ENCODE measurements at regions not wholly inside any gene's neighbourhood (a gene's known extent, or its start where the extent isn't known, plus 50 kb on each side); places are given as distances from the start of the nearest gene placed in this dataset.
"Not testable (repeated sequence)": the region's sequence is repeated elsewhere in the genome, so short reads cannot be mapped to it uniquely, and the experiment has no call there.

- H3K36me3 ChIP-seq (ENCODE audit: control insufficient read depth in 1 of 2, insufficient read depth in 2 of 2, low read length in 1 of 2); intact Hi-C loops (cut with DNase I); DNase-seq; H3K4me3 ChIP-seq (ENCODE audit: low read length in 2 of 2); H3K4me1 ChIP-seq (ENCODE audit: control insufficient read depth in 1 of 2, insufficient read depth in 2 of 2, low read length in 2 of 2); H3K27me3 ChIP-seq (ENCODE audit: control insufficient read depth in 1 of 2, insufficient read depth in 2 of 2, low read length in 1 of 2); H3K27ac ChIP-seq (ENCODE audit: low read depth in 1 of 2, low read length in 2 of 2); ATAC-seq (ENCODE audit: low FRiP score); H3K9me3 ChIP-seq (ENCODE audit: control insufficient read depth, low read length): not testable (repeated sequence)
- WGBS, 2 donors = 90 to 91% methylated on average over 24 of the region's 24 CpGs
Measured at GRCh38 chr5:108442063-108442651, 60.3 kb upstream of the FBXL17 start.

GRCh38 chr5:108437425-108437824, 55.5 kb upstream of the FBXL17 start:
- DNase-seq (no peak), ATAC-seq (ENCODE audit: low FRiP score) (no peak)
- H3K9me3 ChIP-seq (ENCODE audit: control insufficient read depth, low read length) = peaks cover 1% of the 10 kb centered on the region
- no peaks in the 10 kb centered on the region for H3K4me1 ChIP-seq (ENCODE audit: control insufficient read depth in 1 of 2, insufficient read depth in 2 of 2, low read length in 2 of 2)
- H3K27ac ChIP-seq (ENCODE audit: low read depth in 1 of 2, low read length in 2 of 2) = no peak overlapping the region
- no peaks in the 10 kb centered on the region for H3K27me3 ChIP-seq (ENCODE audit: control insufficient read depth in 1 of 2, insufficient read depth in 2 of 2, low read length in 1 of 2)
- intact Hi-C loops (cut with DNase I) = no loop called here
- 75 to 94% methylated on average over 1 of the region's 1 CpG for WGBS, 2 donors
- no peak overlapping the region for H3K4me3 ChIP-seq (ENCODE audit: low read length in 2 of 2)
- H3K36me3 ChIP-seq (ENCODE audit: control insufficient read depth in 1 of 2, insufficient read depth in 2 of 2, low read length in 1 of 2) = no peaks in the 10 kb centered on the region

GRCh38 chr5:108436696-108437095, 54.8 kb upstream of the FBXL17 start:
- Histone ChIP-seq H3K27me3 (ENCODE audit: control insufficient read depth in 1 of 2, insufficient read depth in 2 of 2, low read length in 1 of 2) (no peaks in the 10 kb centered on the region), H3K4me3 (ENCODE audit: low read length in 2 of 2) (no peak overlapping the region), H3K9me3 (ENCODE audit: control insufficient read depth, low read length) (peaks cover 1% of the 10 kb centered on the region), H3K36me3 (ENCODE audit: control insufficient read depth in 1 of 2, insufficient read depth in 2 of 2, low read length in 1 of 2) (no peaks in the 10 kb centered on the region), H3K27ac (ENCODE audit: low read depth in 1 of 2, low read length in 2 of 2) (no peak overlapping the region), H3K4me1 (ENCODE audit: control insufficient read depth in 1 of 2, insufficient read depth in 2 of 2, low read length in 2 of 2) (no peaks in the 10 kb centered on the region)
- intact Hi-C loops (cut with DNase I) = no loop called here
- 86 to 96% methylated on average over 5 of the region's 5 CpGs for WGBS, 2 donors
- ATAC-seq (ENCODE audit: low FRiP score) (no peak), DNase-seq (no peak)

- ATAC-seq (ENCODE audit: low FRiP score) = no peak
- intact Hi-C loops (cut with DNase I) = no loop called here
- no peaks in the 10 kb centered on the region for H3K27me3 ChIP-seq (ENCODE audit: control insufficient read depth in 1 of 2, insufficient read depth in 2 of 2, low read length in 1 of 2)
- no peak overlapping the region for H3K4me3 ChIP-seq (ENCODE audit: low read length in 2 of 2)
- H3K27ac ChIP-seq (ENCODE audit: low read depth in 1 of 2, low read length in 2 of 2) = no peak overlapping the region
- WGBS, 2 donors = 70 to 76% methylated on average over 3 of the region's 3 CpGs
- peaks cover 0 to 2% of the 10 kb centered on the region in 2 donors for H3K4me1 ChIP-seq (ENCODE audit: control insufficient read depth in 1 of 2, insufficient read depth in 2 of 2, low read length in 2 of 2)
- DNase-seq = no peak
- H3K9me3 ChIP-seq (ENCODE audit: control insufficient read depth, low read length) = peaks cover 1% of the 10 kb centered on the region
- H3K36me3 ChIP-seq (ENCODE audit: control insufficient read depth in 1 of 2, insufficient read depth in 2 of 2, low read length in 1 of 2) = no peaks in the 10 kb centered on the region
Measured at GRCh38 chr5:108433600-108433999, 51.7 kb upstream of the FBXL17 start.

- H3K4me1 ChIP-seq (ENCODE audit: control insufficient read depth in 1 of 2, insufficient read depth in 2 of 2, low read length in 2 of 2) = peaks cover 0 to 2% of the 10 kb centered on the region in 2 donors
- no peak overlapping the region for H3K4me3 ChIP-seq (ENCODE audit: low read length in 2 of 2)
- H3K27me3 ChIP-seq (ENCODE audit: control insufficient read depth in 1 of 2, insufficient read depth in 2 of 2, low read length in 1 of 2) = no peaks in the 10 kb centered on the region
- H3K36me3 ChIP-seq (ENCODE audit: control insufficient read depth in 1 of 2, insufficient read depth in 2 of 2, low read length in 1 of 2) = no peaks in the 10 kb centered on the region
- H3K27ac ChIP-seq (ENCODE audit: low read depth in 1 of 2, low read length in 2 of 2) = no peak overlapping the region
- H3K9me3 ChIP-seq (ENCODE audit: control insufficient read depth, low read length) = peaks cover 1% of the 10 kb centered on the region
- 50 to 56% methylated on average over 2 of the region's 2 CpGs for WGBS, 2 donors
- intact Hi-C loops (cut with DNase I) = no loop called here
- DNase-seq (no peak), ATAC-seq (ENCODE audit: low FRiP score) (no peak)
Measured at GRCh38 chr5:108432024-108432423, 50.1 kb upstream of the FBXL17 start.
